PC-9 (cell line): ENCODE measurements at regions not wholly inside any gene's neighbourhood (a gene's known extent, or its start where the extent isn't known, plus 50 kb on each side); places are given as distances from the start of the nearest gene placed in this dataset.

ENCODE experiments used
- BruUV-seq: library from RNA; stranded (reverse); fragments of 400-500 nt; replicated peaks from 2 replicates; lab custom pipeline; 2021; lab: Mats Ljungman, UMichigan
- CTCF ChIA-PET: fragments of 300-600 bp; sonication (Branson Sonifier 250); formaldehyde crosslinking; loops from one replicate; lab custom pipeline; 2022; ENCODE audit warnings: antibody characterized with exemption; lab: Charles Lee
- POLR2A ChIA-PET: fragments of 300-600 bp; sonication (Branson Sonifier 250); formaldehyde crosslinking; loops from one replicate; lab custom pipeline; 2022; ENCODE audit warnings: antibody characterized with exemption; ENCODE audit not compliant: unreplicated experiment; lab: Charles Lee
- DNase-seq, 2 experiments: peaks; one replicate each; pipeline versions ENCODE4 v3.0.0 to v3.0.0-alpha.2; 2015 to 2022; ENCODE audit warnings: mixed read lengths in 1 of 2
- H2AFZ ChIP-seq: fragments of 200-600 bp; sonication (generic); 2 replicates; pipeline ENCODE4 v1.8.1; 2017; ENCODE audit warnings: antibody characterized with exemption
- H3F3A ChIP-seq: fragments of 200-600 bp; sonication (generic); 2 replicates; pipeline ENCODE4 v1.8.1; 2017; ENCODE audit warnings: antibody characterized with exemption, mild to moderate bottlenecking, low read depth; ENCODE audit not compliant: insufficient read depth
- H3K27ac ChIP-seq: fragments of 200-600 bp; sonication (generic); 2 replicates; pipeline ENCODE4 v1.6.1; 2016; ENCODE audit warnings: mixed run types
- H3K27me3 ChIP-seq: fragments of 200-600 bp; sonication (generic); 2 replicates; pipeline ENCODE4 v1.6.1; 2016; ENCODE audit warnings: low read depth, mixed run types; ENCODE audit not compliant: insufficient read depth
- H3K36me3 ChIP-seq: fragments of 200-600 bp; sonication (generic); 2 replicates; pipeline ENCODE4 v1.6.1; 2016; ENCODE audit warnings: low read depth, mixed run types
- H3K4me1 ChIP-seq: fragments of 200-600 bp; sonication (generic); replicated peaks from 2 replicates; pipeline ENCODE4 v1.6.1; 2016; ENCODE audit warnings: mixed run types; ENCODE audit not compliant: insufficient read depth
- H3K4me2 ChIP-seq: fragments of 200-600 bp; sonication (generic); 2 replicates; pipeline ENCODE4 v1.6.1; 2017; ENCODE audit warnings: mixed run types
- H3K4me3 ChIP-seq: fragments of 200-600 bp; sonication (generic); 2 replicates; pipeline ENCODE4 v1.6.1; 2016; ENCODE audit warnings: mixed run types
- H3K79me2 ChIP-seq: fragments of 200-600 bp; sonication (generic); 2 replicates; pipeline ENCODE4 v1.6.1; 2017; ENCODE audit warnings: low read depth, mixed run types
- H3K9me2 ChIP-seq: fragments of 200-600 bp; sonication (generic); 2 replicates; pipeline ENCODE4 v1.8.1; 2017; ENCODE audit warnings: mild to moderate bottlenecking; ENCODE audit not compliant: insufficient read depth
- H3K9me3 ChIP-seq: fragments of 200-600 bp; sonication (generic); 2 replicates; pipeline ENCODE4 v1.8.1; 2016; ENCODE audit warnings: low read depth; ENCODE audit not compliant: insufficient read depth
- H4K20me1 ChIP-seq: fragments of 200-600 bp; sonication (generic); 2 replicates; pipeline ENCODE4 v1.8.1; 2017; ENCODE audit not compliant: insufficient read depth
- EZH2 ChIP-seq: fragments of 200-600 bp; sonication (generic); IDR thresholded peaks from 2 replicates; pipeline ENCODE4 v1.8.0; 2017; ENCODE audit warnings: antibody characterized with exemption, low read depth
- intact Hi-C: fragments of 100-400 bp; cut with micrococcal nuclease; formaldehyde crosslinking; loops from one replicate; pipeline ENCODE4 v1.10.0; 2022; ENCODE audit not compliant: unreplicated experiment
- TF ChIP-seq, protein P1 (sequence below): fragments of 200-600 bp; sonication (generic); conservative IDR thresholded peaks from 2 replicates; pipeline ENCODE4 v1.6.1; 2017; ENCODE audit warnings: mixed run types, antibody characterized with exemption, mild to moderate bottlenecking, moderate library complexity

DNA sequence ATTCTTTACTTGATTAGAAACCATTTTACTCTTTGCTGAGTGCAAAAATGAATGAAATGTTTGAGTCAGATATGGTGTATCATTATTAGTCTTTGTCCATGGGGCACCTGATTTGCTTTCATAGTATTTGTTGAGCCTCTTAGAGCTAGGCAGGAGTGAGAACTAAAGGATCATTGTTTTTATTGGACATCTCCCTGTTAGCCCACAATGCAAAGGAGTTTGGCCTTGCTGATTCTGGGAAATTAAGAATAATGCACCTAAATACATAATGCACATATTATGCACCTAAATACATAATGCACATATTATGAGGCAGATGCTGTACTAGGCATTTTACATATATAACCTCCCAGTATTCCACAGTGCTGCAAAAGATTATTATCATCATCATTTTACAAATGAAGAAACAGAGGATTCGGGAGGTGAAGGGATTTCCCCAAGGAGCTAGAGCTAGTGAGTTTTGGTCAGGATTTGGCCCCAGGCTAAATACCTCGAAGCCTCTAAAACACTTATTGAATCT lies 113.0 kb upstream of the LIFR start:
- TF ChIP-seq, protein P1, sequence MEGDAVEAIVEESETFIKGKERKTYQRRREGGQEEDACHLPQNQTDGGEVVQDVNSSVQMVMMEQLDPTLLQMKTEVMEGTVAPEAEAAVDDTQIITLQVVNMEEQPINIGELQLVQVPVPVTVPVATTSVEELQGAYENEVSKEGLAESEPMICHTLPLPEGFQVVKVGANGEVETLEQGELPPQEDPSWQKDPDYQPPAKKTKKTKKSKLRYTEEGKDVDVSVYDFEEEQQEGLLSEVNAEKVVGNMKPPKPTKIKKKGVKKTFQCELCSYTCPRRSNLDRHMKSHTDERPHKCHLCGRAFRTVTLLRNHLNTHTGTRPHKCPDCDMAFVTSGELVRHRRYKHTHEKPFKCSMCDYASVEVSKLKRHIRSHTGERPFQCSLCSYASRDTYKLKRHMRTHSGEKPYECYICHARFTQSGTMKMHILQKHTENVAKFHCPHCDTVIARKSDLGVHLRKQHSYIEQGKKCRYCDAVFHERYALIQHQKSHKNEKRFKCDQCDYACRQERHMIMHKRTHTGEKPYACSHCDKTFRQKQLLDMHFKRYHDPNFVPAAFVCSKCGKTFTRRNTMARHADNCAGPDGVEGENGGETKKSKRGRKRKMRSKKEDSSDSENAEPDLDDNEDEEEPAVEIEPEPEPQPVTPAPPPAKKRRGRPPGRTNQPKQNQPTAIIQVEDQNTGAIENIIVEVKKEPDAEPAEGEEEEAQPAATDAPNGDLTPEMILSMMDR: no peak
- TF ChIP-seq EZH2: no peak
- Histone ChIP-seq H3K36me3 (no peaks in the 10 kb centered on the region), H4K20me1 (no peaks in the 10 kb centered on the region), H3K27ac (no peak overlapping the region), H3F3A (0 out of 2 replicates have a peak, but pooled peaks cover 3% of the 10 kb centered on the region), H2AFZ (no peak overlapping the region), H3K9me2 (no peaks in the 10 kb centered on the region), H3K4me2 (no peak overlapping the region), H3K9me3 (no peaks in the 10 kb centered on the region), H3K27me3 (no peaks in the 10 kb centered on the region), H3K4me3 (no peak overlapping the region), H3K79me2 (no peaks in the 10 kb centered on the region), H3K4me1 (0 out of 2 replicates have a peak, but pooled peaks cover 9% of the 10 kb centered on the region)
- no peak for DNase-seq
- POLR2A ChIA-PET: interaction anchor here (0.5 kb wide), 1 partner anchor 55 kb away, joined by 8 read pairs; no protein-coding TSS in a partner anchor
- BruUV-seq: no TSS peak
- CTCF ChIA-PET: interaction anchor here (1.6 kb wide), 1 partner anchor 228 kb away, joined by 7 read pairs; no protein-coding TSS in a partner anchor
- intact Hi-C loops: no loop called here

DNA sequence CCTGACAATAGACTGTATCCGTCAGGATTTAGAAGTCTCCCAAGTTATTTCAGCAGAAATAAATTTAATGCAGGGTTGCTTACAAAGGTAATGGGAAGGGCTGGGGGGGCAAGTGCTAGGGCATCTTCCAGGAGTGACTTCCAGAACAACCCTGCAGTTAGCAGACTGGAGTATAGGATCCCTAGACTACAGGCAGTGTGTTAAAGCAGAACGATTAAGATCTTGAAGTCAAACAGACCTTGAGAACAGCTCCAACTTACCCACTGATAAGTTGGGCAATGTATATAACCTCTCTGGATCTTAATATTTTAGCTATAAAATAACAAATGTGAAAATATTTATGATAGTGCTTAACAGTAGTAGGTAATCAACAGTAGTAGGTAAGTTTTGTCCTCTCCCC lies 113.6 kb upstream of the LIFR start:
- no TSS peak for BruUV-seq
- H3K9me3 ChIP-seq: no peaks in the 10 kb centered on the region
- H3K36me3 ChIP-seq: no peaks in the 10 kb centered on the region
- DNase-seq: no peak
- H3F3A ChIP-seq: 0 out of 2 replicates have a peak, but pooled peaks cover 3% of the 10 kb centered on the region
- CTCF ChIA-PET: interaction anchor here (1.6 kb wide), 1 partner anchor 228 kb away, joined by 7 read pairs; no protein-coding TSS in a partner anchor
- H3K4me3 ChIP-seq: no peak overlapping the region
- H3K27ac ChIP-seq: no peak overlapping the region
- H3K4me1 ChIP-seq: 0 out of 2 replicates have a peak, but pooled peaks cover 9% of the 10 kb centered on the region
- POLR2A ChIA-PET: interaction anchor here (0.5 kb wide), 1 partner anchor 56 kb away, joined by 8 read pairs; no protein-coding TSS in a partner anchor
- no peaks in the 10 kb centered on the region for H4K20me1 ChIP-seq
- no peak overlapping the region for H3K4me2 ChIP-seq
- H2AFZ ChIP-seq: no peak overlapping the region
- H3K9me2 ChIP-seq: no peaks in the 10 kb centered on the region
- intact Hi-C loops: no loop called here
- TF ChIP-seq, protein P1: no peak
- no peak for TF ChIP-seq EZH2
- H3K27me3 ChIP-seq: no peaks in the 10 kb centered on the region
- no peaks in the 10 kb centered on the region for H3K79me2 ChIP-seq

DNA sequence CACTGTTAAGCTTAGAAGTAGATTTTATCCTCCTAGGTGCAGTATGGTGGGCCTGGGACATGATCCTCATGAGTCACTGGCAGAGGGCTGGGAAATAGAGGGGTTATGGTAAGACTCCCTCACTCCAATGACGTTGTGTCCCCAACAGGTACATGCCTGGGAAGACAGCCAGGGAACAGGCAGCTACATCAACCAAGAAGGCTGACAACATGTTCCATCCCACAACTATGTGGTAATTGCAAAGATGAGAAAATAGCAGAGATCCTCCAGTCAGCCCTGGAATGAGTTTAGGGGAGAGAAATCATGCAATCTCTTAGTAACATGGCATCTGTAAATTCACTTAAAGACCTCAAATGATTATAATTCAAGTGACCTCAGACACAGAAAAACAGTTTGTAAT lies 114.4 kb upstream of the LIFR start:
- no peak for DNase-seq
- H3K9me3 ChIP-seq: no peaks in the 10 kb centered on the region
- no peaks in the 10 kb centered on the region for H3K36me3 ChIP-seq
- BruUV-seq: no TSS peak
- intact Hi-C loops: no loop called here
- no peak overlapping the region for H3K27ac ChIP-seq
- no peaks in the 10 kb centered on the region for H3K9me2 ChIP-seq
- H4K20me1 ChIP-seq: no peaks in the 10 kb centered on the region
- H3K4me3 ChIP-seq: no peak overlapping the region
- TF ChIP-seq EZH2: no peak
- TF ChIP-seq, protein P1: no peak
- ChIA-PET CTCF (no interaction called here), POLR2A (no interaction called here)
- H2AFZ ChIP-seq: no peak overlapping the region
- H3K79me2 ChIP-seq: no peaks in the 10 kb centered on the region
- H3K4me2 ChIP-seq: no peak overlapping the region
- 0 out of 2 replicates have a peak, but pooled peaks cover 3% of the 10 kb centered on the region for H3F3A ChIP-seq
- H3K4me1 ChIP-seq: 0 out of 2 replicates have a peak, but pooled peaks cover 9% of the 10 kb centered on the region
- no peaks in the 10 kb centered on the region for H3K27me3 ChIP-seq
